Testis (tissue), 2 donors: ENCODE measurements at regions not wholly inside any gene's neighbourhood (a gene's known extent, or its start where the extent isn't known, plus 50 kb on each side); places are given as distances from the start of the nearest gene placed in this dataset.

Experiments
- CTCF ChIP-seq, 3 experiments: fragments of 450-650 bp in 2 of 3; fragments of 200-600 bp in 1 of 3; sonication (generic) in 1 of 3; IDR thresholded peaks; one replicate each; pipeline ENCODE4 v1.5.1; 2016 to 2019; ENCODE audit warnings: antibody characterized with exemption in 3 of 3, mild to moderate bottlenecking in 2 of 3, moderate library complexity in 1 of 3
- POLR2A ChIP-seq: fragments of 450-650 bp; IDR thresholded peaks from one replicate; pipeline ENCODE4 v1.6.1; 2017; ENCODE audit warnings: antibody characterized with exemption, mild to moderate bottlenecking, moderate library complexity

- TF ChIP-seq CTCF (IDR thresholded peaks at IDR 0.05), result no peak
- TF ChIP-seq POLR2A, result no peak
Measured at GRCh38 chr4:149161247-149161646, 654.4 kb downstream of the IQCM start.
